ENCODE measurements at regions not wholly inside any gene's neighbourhood (a gene's known extent, or its start where the extent isn't known, plus 50 kb on each side); places are given as distances from the start of the nearest gene placed in this dataset.

DNA sequence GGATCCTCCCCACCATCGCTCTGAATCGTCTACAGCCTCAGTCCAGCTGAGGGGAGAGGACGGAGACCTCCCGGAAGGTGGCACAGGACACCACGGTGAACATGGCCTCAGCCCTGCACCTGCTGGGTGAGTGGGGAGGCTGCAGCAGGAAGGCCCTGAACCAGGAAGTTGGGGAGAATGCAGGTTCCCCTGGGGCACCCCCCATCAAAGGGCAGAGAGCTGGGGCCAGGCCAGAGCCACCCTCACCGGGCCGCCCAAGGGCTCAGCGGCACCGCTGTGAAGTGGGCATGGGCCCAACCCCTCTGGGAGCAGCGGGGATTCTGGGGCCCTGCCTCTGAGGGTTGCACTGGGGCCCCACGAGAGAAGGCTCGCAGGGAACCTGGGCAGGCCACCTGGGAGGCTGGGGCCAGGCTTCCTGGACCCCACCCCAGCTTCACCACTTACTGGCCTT, 98.7 kb downstream of the MICALL2 start:
- CTCF ChIA-PET = interaction anchor here (0.6 kb wide), 1 partner anchor 452 kb away, joined by 3 read pairs; no protein-coding TSS in a partner anchor
- Mint-ChIP-seq H3K27ac (ENCODE audit: low read depth, unreplicated experiment) (no peak overlapping the region), H3K4me1 (ENCODE audit: insufficient read depth, unreplicated experiment) (no peaks in the 10 kb centered on the region), H3K4me3 (ENCODE audit: unreplicated experiment) (no peak overlapping the region), H3K27me3 (ENCODE audit: insufficient read depth, unreplicated experiment) (peaks cover 11% of the 10 kb centered on the region), H3K9me3 (ENCODE audit: unreplicated experiment) (no peaks in the 10 kb centered on the region), H3K36me3 (ENCODE audit: insufficient read depth, unreplicated experiment) (no peaks in the 10 kb centered on the region)
- DNase-seq (ENCODE audit: unreplicated experiment) = no peak
- TF ChIP-seq, protein P1, sequence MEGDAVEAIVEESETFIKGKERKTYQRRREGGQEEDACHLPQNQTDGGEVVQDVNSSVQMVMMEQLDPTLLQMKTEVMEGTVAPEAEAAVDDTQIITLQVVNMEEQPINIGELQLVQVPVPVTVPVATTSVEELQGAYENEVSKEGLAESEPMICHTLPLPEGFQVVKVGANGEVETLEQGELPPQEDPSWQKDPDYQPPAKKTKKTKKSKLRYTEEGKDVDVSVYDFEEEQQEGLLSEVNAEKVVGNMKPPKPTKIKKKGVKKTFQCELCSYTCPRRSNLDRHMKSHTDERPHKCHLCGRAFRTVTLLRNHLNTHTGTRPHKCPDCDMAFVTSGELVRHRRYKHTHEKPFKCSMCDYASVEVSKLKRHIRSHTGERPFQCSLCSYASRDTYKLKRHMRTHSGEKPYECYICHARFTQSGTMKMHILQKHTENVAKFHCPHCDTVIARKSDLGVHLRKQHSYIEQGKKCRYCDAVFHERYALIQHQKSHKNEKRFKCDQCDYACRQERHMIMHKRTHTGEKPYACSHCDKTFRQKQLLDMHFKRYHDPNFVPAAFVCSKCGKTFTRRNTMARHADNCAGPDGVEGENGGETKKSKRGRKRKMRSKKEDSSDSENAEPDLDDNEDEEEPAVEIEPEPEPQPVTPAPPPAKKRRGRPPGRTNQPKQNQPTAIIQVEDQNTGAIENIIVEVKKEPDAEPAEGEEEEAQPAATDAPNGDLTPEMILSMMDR (IDR thresholded peaks at IDR 0.05; ENCODE audit: unreplicated experiment) = no peak
- POLR2A ChIA-PET = no interaction called here
- BruUV-seq (replicated peaks) = no TSS peak
- intact Hi-C loops (cut with micrococcal nuclease) = no loop called here

DNA sequence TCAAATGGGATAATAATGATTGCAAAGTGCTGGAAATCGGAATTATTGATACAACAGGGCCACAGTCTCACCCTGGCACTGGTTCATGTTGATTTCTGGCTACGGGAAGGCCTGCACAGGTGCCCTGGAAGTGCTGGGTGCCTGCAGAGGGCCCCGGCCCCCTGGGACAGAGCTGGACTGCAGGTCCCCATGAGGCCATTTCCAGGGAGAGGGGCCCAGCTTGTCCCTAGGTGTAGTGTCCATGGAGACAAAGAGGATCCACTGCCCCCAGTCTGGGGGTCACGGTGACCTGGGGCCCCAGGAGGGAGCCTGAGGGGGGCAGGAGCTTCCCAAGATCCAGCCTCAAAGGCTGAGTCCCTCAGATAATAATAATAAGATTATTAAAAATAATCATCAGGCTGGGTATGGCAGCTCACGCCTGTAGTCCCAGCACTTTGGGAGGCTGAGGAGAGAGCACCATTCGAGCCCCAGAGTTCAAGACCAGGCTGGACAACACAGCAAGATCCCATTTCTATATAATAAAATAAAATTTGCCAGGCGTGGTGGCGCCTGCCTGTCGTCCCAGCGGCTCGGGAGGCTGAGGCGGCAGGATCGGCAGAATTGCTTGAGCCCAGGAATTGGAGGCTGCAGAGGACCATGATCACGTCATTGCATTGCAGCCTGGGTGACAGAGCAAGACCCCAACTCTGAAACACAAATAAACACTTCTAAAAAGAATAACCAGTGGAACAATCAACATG, 98.1 kb downstream of the MICALL2 start:
- Mint-ChIP-seq H3K27ac (ENCODE audit: low read depth, unreplicated experiment) (no peak overlapping the region), H3K9me3 (ENCODE audit: unreplicated experiment) (no peaks in the 10 kb centered on the region), H3K27me3 (ENCODE audit: insufficient read depth, unreplicated experiment) (peaks cover 9% of the 10 kb centered on the region), H3K36me3 (ENCODE audit: insufficient read depth, unreplicated experiment) (no peaks in the 10 kb centered on the region), H3K4me3 (ENCODE audit: unreplicated experiment) (no peak overlapping the region), H3K4me1 (ENCODE audit: insufficient read depth, unreplicated experiment) (no peaks in the 10 kb centered on the region)
- BruUV-seq (replicated peaks) = no TSS peak
- intact Hi-C loops (cut with micrococcal nuclease) = no loop called here
- DNase-seq (ENCODE audit: unreplicated experiment) = no peak
- ChIA-PET POLR2A (no interaction called here), CTCF (interaction anchor here (0.6 kb wide), 1 partner anchor 452 kb away, joined by 3 read pairs; no protein-coding TSS in a partner anchor)
- TF ChIP-seq, protein P1 (IDR thresholded peaks at IDR 0.05; ENCODE audit: unreplicated experiment) = no peak

DNA sequence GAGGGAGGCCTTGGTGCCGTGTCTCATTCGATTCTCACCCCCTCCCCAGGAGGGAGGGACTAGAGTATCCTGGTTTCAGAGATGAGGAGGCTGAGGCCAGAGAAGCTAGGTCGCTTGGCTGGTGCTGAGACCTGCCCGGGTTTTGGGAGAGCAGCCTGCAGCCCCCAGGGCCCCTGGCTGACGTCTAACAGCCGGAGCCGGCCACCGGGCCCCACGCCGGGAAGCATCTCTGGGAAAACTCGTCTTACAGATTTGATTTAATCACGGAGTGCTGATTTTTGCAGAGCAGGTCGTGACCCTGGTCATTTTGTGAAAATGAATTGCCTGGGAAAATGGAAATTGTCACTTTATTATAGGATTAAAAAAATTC, 97.5 kb downstream of the MICALL2 start:
- TF ChIP-seq, protein P1 (IDR thresholded peaks at IDR 0.05; ENCODE audit: unreplicated experiment) = no peak
- H3K36me3 Mint-ChIP-seq (ENCODE audit: insufficient read depth, unreplicated experiment) = no peaks in the 10 kb centered on the region
- ChIA-PET POLR2A (no interaction called here), CTCF (no interaction called here)
- peaks cover 9% of the 10 kb centered on the region for H3K27me3 Mint-ChIP-seq (ENCODE audit: insufficient read depth, unreplicated experiment)
- H3K27ac Mint-ChIP-seq (ENCODE audit: low read depth, unreplicated experiment) = no peak overlapping the region
- DNase-seq (ENCODE audit: unreplicated experiment) = no peak
- BruUV-seq (replicated peaks) = no TSS peak
- no peak overlapping the region for H3K4me3 Mint-ChIP-seq (ENCODE audit: unreplicated experiment)
- intact Hi-C loops (cut with micrococcal nuclease) = no loop called here
- H3K9me3 Mint-ChIP-seq (ENCODE audit: unreplicated experiment) = no peaks in the 10 kb centered on the region
- H3K4me1 Mint-ChIP-seq (ENCODE audit: insufficient read depth, unreplicated experiment) = no peaks in the 10 kb centered on the region

DNA sequence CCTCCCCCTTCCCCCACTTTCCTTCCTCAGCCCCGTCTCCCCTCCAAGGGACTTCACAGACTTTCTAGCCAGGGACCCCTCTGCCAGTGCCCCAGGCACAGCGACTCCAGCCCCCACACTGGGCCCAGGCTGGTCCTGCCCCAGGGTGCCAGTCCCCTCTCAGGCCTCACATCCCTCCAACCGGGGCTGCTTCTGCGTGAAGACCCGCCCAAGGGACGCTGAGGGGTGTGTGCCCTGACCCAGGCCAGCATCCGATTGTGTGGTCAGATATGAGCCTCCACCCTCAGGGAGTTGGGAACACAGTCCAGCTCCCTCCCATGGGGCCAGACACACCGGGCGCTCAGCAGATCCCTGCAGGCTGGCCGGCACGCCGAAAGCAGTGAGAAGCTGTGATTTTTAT, 97.0 kb downstream of the MICALL2 start:
- peaks cover 15% of the 10 kb centered on the region for H3K27me3 Mint-ChIP-seq (ENCODE audit: insufficient read depth, unreplicated experiment)
- intact Hi-C loops (cut with micrococcal nuclease) = no loop called here
- no peaks in the 10 kb centered on the region for H3K36me3 Mint-ChIP-seq (ENCODE audit: insufficient read depth, unreplicated experiment)
- no peaks in the 10 kb centered on the region for H3K9me3 Mint-ChIP-seq (ENCODE audit: unreplicated experiment)
- TF ChIP-seq, protein P1 (IDR thresholded peaks at IDR 0.05; ENCODE audit: unreplicated experiment) = no peak
- CTCF ChIA-PET = no interaction called here
- H3K27ac Mint-ChIP-seq (ENCODE audit: low read depth, unreplicated experiment) = no peak overlapping the region
- H3K4me3 Mint-ChIP-seq (ENCODE audit: unreplicated experiment) = no peak overlapping the region
- POLR2A ChIA-PET = no interaction called here
- no peaks in the 10 kb centered on the region for H3K4me1 Mint-ChIP-seq (ENCODE audit: insufficient read depth, unreplicated experiment)
- DNase-seq (ENCODE audit: unreplicated experiment) = no peak
- no TSS peak for BruUV-seq (replicated peaks)
